IPS DF 4.7 (cell line): ENCODE measurements at regions not wholly inside any gene's neighbourhood (a gene's known extent, or its start where the extent isn't known, plus 50 kb on each side); places are given as distances from the start of the nearest gene placed in this dataset.

Source experiments
- DNase-seq: peaks from one replicate; pipeline ENCODE4 v3.0.0-alpha.2; 2013; ENCODE audit warnings: low spot score; ENCODE audit errors: extremely low read depth

DNA sequence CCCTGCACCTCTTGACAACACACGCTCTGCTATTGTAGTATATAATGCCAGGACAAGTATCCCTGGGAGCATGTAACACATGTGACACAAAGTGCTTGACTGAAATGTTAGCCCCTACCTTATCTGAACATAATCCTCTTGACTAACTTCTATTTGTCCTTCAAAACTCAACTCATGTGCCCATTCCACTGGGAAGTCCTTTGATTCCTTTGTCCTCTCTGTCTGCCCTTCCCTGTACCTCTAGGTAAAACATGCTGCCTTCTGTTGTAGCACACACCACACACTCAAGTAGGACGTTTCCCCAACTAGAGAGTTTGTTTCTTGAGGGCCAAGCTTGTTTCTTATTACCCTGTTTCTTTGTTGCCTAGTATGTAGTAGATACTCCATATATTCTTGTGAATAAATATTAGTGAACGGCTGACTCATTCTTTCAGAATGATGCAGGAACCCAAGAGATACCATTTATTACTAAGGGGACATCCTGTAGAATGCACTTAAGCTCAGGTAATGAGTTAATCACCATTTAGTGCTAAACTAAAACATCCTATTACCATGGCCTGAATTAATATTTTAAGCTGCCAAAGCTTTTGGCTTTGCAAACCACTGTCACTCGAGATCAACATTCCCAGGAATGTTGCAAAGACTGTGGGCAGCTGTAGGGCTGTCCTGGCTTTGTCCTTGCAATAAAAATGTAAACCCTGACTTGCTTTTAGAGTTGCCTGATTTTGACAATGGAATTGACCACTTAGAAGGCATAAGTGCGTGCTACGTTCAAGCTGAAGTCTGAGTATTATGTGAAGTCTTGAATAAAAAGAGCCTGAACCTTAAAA is 313.4 kb downstream of the COG6 start:
- no peak for DNase-seq

- no peak for DNase-seq
Observed at GRCh38 chr13:39970177-39970846, 314.9 kb downstream of the COG6 start.

- DNase-seq, result no peak
Observed at GRCh38 chr13:39971526-39971925, 316.1 kb downstream of the COG6 start.

- DNase-seq, result no peak
Observed at GRCh38 chr13:39976481-39976880, 321.0 kb downstream of the COG6 start.

DNA sequence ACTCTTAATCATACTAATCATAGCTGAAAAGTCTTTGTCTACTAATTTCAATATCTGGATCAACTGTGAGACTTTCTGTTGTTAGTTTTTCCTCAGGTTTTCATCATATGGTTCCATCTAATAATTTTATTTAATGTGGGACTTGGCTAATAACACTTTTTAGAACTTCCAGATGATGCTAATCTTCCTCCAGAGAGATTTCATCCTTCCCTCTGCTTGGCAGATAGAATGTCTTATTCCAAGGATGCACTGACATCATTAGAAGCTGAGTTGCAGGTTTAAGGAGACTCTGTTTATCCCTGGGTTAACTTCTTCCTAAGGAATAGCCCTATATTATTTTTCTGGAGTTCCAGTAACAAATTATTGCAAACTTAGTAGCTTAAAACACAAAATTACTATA is 325.6 kb downstream of the COG6 start:
- DNase-seq, result no peak

DNA sequence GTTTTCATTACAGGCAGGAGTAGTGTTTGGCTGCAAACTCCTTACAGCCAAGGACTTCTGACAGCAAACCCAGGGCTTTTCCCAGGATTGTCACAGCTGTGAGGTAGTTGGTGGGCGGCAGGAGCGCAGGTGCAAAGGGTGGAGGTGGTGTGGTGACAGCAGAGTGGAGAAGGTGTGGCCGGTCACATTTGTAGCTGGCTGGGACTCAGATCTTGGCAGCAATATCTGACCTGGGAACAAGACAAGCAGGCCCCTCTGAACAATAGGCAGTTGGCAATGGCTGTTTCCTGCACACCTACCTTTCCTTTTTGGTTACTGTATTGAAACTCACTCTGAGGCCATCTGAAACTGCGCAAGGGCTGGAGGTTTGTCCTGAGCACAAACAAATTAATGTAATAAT is 327.3 kb downstream of the COG6 start:
- DNase-seq, result no peak

- no peak for DNase-seq
Observed at GRCh38 chr13:39985071-39985470, 329.6 kb downstream of the COG6 start.

- DNase-seq, result no peak
Observed at GRCh38 chr13:39988351-39988750, 332.9 kb downstream of the COG6 start.

DNA sequence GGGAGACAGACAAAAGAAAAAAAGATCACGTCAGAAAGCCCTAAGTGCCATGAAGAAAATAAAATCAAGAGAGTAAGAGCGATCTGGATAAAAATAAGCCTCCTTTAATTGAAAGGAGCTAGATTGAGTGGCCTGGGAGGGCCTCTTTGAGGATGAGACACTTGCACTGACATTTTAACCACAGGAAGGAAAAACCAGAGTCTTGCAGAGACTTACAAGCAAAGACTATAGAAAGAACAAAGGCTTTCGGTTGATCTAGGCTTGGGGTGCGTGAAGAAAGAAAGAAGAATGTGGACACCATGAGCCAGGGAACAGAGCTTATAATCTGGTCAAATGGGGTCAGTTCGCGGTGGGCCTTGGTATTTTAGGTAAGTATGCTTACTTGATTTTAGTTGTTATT is 342.7 kb downstream of the COG6 start:
- no peak for DNase-seq

DNA sequence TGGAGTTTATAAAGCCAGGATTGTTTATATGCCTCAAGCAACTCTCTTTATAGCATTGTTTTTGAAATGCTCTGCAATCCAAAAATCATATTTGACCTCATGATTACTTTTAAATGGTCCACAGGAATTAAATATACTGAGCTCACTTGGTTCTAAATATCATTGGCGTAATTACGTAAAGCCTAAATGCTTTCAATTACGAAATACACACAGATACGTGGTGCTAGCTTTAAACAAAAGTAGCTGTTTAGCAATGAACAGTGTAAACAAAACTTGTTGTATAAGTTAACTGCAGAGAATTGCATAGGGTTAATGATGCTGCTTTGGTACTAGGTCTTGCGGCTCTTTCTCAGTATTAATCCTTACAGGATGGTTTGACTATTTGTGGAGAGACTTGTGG is 346.6 kb downstream of the COG6 start:
- no peak for DNase-seq

DNA sequence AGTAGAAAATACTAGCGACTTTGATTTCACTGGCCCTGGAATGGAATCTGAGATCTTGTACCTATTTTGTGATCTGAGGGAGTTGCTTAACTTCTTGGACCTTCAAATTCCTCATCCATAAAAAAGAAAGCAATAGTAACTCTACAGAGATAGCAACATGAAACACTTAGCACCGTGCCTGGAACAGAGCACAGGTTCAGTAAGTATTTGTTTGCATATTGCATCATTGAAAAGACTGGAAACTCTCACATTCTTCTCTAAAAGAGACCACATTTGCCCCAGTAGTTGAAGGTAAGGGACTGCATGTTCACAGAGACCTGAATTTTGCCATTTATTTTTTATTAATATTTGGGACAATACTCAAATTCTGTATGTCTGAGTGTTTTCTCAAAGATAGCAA is 358.1 kb downstream of the COG6 start:
- no peak for DNase-seq

DNA sequence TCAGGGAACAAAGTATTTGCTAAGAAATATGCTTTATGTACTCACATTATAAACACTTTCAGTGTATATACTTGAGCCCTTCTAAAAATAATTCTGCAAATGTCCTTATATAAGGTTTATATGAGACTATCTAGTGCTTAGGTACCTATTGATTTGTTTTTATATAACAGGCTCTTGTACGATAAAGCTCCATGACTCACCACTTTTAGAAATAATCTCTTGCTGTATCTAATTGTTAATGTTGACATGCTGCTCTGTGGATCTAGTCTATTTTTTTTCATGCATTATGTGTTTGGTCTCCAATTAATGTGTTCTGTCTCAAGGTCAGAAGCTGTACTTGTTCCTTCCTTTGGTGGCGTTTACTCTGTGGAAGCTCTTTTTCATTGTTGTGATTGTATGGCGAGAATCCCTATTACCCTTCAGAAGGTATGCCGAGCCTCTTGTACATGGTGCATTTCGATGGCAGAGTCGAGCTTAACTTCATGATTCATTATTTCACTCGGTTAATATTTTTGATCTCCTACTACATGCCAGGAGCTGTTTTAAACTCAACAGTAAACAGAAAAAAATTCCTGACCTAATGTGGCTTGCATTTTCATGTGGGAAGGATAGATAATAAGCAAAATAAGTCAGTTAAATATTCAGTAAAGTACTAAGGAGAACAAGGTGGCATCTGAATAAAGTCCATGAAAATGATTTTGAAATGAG is 361.6 kb downstream of the COG6 start:
- no peak for DNase-seq

GRCh38 chr13:40017662-40018262 is 362.3 kb downstream of the COG6 start:
- no peak for DNase-seq

- no peak for DNase-seq
Observed at GRCh38 chr13:40023595-40024203, 368.2 kb downstream of the COG6 start.

DNA sequence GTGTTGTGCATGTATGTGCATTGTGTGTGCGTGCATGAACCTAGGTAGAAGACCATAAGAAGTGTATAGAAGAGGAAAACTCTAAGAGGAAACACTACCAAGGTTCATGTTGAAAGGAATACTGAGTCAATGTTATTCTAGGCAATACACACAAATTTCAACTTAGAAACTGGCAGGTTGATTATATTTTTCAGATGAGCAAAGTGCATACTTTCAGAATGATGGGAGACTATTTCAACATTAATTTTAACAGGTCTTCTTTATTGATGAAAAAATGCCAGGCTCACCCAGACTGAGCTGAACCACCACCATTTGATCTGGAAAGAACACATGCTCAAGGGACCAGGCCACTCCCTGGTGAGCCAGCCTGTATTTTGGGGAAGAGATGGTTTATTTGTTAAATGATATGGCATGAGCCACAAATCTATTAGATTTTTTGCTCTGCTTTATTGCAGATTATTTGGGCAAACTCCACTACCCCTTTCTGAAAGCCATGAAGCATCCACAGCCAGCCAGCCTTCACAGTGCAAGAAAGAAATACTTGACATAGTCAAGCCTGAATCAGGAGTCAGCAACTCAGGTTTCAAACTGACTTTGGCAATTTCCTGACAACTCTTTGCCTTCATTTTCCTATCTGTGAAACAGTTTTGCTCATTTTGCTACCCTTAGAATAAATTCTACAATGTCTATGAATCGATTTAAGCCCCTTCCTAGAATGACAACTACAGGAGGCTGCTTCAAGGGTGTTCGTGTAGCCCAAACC is 368.9 kb downstream of the COG6 start:
- DNase-seq, result no peak

- no peak for DNase-seq
Observed at GRCh38 chr13:40024967-40025714, 369.7 kb downstream of the COG6 start.

DNA sequence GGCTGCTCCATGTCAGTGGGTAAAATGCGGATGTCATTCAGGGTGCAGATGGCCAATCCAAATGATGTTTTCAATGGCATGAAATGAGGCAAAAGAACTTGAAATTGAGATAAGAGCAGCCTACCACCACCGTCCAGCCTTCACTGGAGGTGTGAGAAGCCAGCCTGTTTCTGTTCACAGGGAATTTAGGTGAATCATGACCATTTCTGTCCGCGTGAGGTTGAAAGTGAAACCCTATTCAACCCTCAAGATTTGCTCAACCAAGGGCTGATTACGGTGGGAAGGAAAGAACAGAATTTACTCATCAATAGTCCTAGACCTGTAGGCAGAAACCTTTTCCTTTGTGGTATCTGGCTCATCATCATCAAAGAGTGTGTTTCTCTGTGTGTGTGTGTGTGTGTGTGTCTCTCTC is 370.7 kb downstream of the COG6 start:
- DNase-seq, result no peak

- DNase-seq, result no peak
Observed at GRCh38 chr13:40026741-40027140, 371.3 kb downstream of the COG6 start.

GRCh38 chr13:40028446-40028845 is 373.0 kb downstream of the COG6 start:
- DNase-seq, result no peak

GRCh38 chr13:40031031-40031430 is 375.6 kb downstream of the COG6 start:
- no peak for DNase-seq
